SK-N-DZ (cell line): ENCODE measurements at regions not wholly inside any gene's neighbourhood (a gene's known extent, or its start where the extent isn't known, plus 50 kb on each side); places are given as distances from the start of the nearest gene placed in this dataset.
"Not testable (repeated sequence)": the region's sequence is repeated elsewhere in the genome, so short reads cannot be mapped to it uniquely, and the experiment has no call there.

ENCODE experiments used
- DNase-seq: peaks from one replicate; pipeline ENCODE4 v3.0.0-alpha.2; 2015; ENCODE audit warnings: low spot score
- small RNA-seq, 2 experiments: library from RNA; depleted of rRNA; stranded (forward); fragments of <200 nt; gene quantifications; one replicate each; pipeline ENCODE3, GENCODE V24; 2014

DNA sequence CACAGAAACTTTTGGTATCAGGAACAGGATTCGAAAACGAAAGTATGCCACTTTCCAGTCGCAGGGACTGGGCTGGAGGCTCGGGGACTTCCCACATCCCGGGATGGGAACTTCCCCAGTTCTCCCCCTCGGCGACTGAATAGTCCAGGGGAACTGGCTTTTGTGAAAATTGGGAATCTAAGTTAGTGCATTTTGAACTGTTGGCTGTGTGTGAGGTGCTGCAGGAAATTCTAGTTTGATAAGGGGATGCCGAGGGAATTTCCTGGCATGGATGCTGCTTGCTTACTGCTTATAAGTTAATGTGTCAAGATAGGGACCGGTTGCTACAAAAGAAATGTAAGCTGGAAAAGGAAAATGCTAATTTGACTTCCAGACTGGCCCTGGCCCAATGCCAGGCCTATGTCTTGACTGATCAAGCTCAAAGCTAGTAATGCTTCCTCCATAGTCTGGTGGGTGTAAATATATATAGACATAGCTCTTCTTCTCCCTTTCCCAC lies 73.4 kb upstream of the EIF5 start:
- no peak for DNase-seq

DNA sequence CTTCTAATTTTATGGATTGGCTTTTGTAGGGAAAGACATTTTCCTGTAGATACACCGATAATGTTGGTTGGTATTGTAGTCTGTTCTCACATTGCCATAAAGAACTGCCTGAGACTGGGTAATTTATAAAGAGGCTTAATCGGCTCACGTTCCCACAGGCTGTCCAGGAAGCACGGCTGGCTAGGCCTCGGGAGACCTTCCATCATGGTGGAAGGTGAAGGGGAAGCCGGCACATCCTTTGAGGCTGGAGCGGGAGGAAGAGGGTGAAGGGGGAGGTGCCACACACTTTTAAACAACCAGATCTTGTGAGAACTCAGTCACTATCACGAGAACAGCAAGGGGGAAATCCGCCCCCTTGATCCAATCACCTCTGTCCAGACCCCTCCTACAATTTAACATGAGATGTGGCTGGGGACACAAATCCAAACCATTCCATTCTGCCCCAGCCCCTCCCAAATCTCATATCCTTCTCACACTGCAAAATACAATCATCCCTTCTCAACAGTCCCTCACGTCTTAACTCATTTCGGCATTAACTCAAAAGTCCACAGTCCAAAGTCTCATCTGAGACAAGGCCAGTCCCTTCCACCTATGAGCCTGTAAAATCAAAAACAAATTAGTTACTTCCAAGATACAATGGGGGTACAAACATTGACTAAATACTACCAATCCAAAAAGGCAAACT lies 66.7 kb upstream of the EIF5 start:
- DNase-seq: no peak

DNA sequence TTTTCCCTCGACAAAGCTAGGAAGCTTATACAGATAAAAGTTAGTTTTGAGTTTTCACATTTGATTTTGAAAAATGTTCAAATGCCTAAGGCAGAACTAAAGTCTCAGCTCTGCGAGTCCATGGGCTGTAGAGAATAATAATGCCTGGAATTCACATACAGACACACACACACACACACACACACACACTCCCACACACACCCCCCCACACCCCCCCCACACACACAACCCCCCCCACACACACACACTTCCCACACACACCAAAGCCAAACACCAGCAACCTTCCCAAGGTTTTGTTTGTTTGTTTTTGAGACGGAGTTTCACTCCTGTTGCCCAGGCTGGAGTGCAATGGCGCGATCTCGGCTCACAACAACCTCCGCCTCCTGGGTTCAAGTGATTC lies 62.8 kb upstream of the EIF5 start:
- no peak for DNase-seq

DNA sequence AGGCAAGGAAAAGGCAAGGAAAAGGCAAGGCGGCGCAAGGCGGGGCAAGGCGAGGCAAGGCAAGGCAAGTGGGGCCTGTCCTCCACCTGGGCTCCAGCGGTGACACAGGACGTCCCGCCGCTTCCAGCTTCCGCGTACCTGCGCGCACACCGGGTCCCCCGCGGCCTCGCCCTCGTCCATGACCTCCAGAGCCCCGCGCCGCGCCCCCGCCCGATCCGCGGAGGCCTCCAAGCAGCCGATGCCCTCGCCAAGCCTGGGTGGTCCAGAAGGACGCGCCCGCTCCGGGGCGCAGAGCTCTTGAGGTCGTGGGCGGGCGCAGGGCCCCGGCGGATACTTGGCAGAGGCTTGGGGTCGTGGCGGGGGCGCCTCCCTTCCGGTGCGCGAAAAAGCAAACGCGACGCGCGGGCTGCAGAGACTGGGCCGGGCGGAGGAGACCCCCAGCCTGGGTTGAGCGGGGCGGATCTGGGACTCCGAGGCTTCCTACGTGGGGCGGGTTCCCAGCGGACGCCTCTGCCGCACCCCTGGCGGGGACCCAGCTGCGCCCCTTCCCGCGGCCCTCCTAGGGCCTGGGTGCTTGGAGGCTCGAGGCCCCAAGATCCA lies 60.8 kb upstream of the EIF5 start:
- no peak for DNase-seq

DNA sequence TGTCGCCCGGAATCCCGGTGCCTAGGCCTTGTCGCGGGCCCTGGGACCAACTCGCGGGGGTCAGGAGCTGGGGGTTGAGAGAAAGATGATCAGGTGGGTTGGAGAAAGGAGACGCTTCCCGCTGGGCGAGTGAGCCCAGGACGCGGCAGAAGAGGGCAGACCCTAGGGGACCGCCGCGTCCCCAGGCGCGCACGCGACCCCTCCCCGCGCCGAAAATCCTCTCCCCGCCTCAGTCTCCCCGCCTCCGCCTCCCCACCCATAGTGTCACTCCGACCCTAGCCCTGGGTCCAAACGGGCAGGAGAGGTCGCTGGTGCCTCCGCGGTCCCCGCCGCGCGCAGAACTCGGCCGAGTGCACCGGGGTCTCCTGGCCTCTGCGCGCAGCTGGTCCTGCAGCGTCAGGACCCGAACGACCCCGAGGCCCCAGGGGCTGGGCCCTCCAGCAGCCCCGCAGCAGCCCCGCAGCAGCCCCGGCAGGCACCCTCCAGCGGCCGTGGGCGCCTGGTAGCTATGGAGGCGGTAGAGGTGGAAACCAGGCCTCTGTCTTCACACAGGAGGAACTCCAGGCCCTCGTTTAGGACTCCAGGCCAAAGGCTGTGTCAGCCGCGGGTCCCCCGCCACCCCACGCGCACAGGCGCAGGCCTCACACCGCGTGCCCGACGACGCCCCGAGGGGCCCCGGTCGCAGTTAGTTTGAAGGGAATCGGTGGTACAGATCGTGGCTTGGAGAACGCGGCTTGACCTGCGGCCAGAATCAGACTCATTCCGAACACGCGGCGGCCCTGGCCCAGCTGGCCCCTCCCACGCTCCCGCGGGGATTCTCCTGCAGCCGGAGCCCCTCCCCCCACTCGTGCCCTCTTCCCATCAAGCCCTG lies 60.1 kb upstream of the EIF5 start:
- no peak for DNase-seq

DNA sequence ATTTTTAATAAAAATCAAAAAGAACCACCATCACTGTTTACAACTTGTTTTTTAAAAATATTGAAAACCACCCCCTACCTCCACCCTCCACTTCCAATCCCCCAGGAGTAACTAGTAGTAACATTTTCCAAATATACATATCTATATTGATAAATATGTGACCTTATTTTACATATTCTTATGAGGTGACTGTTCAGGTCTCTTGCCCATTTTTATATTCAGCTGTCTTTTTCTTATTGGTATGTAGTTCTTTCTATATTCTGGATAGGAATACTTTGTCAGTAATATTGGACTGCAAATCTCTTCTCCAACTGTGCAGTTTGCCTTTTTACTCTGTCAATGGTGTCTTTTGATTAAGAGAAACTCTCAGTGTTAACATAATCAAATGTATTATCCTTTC lies 59.0 kb upstream of the EIF5 start:
- no peak for DNase-seq

DNA sequence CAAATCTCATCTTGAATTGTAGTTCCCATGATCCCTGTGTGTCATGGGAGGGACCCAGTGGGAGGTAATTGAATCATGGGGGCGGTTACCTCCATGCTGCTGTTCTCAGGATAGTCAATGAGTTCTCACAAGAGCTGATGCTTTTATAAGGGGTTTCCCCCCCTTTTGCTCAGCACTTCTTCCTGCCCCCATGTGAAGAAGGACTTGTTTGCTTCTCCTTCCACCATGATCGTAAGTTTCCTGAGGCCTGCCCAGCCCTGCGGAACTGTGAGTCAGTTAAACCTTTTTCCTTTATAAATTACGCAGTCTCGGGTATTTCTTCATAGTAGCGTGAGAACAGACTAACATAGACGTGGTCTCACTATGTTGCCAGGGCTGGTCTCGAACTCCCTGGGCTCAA lies 56.1 kb upstream of the EIF5 start:
- no peak for DNase-seq

DNA sequence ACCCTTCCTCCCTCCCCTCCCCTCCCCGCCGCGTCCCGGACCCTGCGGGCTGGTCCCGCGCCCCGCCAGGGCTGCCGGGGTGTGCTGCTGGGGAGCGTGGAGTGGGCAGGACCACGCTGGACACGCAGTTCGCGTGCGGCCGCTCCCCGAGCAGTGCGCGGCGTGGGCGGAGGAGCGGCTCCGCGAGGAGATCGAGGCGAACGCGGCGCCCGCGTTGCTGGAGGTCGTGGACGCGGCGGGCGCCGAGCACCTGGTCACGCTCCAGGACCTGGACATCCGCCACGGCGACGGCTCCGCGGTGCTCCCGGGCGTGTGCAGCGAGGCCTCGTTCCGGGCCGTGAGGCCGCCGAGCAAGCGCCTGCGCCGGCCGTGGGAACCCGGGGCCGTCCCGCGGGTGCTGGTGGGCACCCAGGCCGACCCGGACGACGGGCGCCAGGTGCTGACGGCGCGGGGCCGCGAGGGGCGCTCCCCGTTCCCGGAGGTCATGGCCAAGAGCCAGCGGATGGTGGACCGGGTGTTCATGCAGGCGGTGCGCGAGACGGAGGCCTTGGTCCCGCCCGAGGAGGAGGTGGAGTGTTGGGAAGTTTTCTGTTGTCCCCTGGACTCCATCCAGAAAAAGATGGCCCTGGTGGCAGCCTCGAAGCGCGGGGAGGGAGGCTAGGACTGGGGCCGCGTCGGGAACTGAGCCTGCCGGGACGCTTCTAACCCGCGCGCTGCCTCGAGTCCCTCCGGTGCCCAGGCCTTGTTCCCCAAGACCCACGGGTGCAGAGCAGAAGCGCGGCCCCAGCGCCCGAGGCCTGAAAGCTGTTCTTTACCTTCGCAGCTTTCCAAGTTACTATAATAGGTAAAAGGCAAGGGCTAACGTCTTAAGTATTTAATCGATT lies 54.7 kb upstream of the EIF5 start:
- no peak for DNase-seq

DNA sequence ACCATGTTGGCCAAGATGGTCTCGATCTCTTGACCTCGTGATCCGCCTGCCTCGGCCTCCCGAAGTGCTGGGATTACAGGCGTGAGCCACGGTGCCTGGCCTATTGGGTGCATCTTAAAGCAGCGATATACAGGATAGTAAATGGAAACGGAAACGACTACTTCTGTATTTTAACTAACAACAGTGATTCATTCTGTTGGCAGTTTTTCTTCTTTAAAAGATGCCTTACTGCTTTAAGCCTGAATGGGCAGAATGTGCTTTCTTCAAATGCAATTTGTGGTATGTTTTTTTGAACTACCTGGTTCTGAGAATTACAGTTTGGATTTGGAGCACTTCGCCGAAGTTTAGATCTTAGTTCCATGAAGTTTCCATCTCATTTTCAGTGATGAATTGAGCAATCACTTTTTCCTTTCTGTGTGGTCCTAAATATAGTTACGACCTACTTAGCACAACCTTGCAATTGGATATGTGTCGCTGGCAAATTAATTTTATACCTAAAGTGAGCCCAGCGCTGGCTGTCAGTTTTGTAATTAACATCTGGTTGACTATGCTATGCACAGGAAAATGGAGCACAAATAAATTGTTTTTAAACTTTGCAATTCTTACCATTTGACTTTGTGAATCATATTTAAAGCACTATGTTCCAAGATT lies 53.6 kb upstream of the EIF5 start:
- DNase-seq: no peak

DNA sequence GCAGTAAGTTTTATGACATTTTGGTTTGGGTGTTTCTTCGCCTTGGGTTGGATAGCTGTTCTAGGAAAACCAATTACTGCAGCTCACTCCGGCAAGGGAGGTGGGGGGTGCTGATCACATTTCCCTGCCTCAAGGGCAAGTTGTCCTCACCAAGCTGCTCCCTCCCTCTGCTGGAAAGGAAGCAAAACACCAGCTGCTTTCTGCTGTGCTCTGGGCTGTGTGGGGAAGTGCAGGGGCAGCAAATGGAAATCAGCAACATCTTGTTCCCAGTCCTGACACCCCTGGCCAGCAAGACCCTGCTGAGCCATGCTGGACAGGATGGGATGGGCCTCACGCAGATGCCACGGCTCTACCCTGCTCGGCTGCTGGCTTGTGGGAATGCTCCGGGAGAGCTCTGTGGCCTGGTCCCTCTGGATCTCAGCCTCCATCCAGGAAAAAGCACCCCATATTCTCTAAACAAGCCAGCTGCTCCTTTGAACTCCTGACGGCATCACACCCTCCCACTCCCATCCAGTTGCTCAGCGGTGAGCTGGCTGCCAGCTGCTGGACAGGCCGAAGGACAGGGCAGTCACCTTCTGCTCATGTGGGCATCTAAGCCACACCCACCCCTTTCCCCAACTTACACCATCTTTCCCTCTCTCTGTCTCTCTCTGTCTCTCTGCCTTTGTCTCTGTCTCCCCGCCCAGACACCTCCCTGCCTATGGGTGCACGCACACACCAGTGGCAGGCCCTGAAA lies 52.4 kb upstream of the EIF5 start:
- DNase-seq: peak; percentile 45

DNA sequence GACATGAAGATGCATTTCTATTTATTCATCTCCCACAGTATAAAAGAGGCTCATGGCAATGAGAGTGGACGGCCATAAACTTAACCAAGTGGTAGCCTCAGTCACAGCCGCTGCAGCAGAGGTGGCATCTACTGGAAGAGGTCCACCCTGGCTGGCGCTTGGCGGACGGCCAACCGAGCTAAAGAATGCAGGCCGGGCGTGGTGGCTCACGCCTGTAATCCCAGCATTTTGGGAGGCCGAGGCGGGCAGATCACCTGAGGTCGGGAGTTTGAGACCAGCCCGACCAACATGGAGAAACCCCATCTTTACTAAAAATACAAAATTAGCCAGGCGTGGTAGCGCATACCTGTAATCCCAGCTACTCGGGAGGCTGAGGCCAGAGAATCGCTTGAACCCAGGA lies 51.7 kb upstream of the EIF5 start:
- not testable (repeated sequence) for DNase-seq

DNA sequence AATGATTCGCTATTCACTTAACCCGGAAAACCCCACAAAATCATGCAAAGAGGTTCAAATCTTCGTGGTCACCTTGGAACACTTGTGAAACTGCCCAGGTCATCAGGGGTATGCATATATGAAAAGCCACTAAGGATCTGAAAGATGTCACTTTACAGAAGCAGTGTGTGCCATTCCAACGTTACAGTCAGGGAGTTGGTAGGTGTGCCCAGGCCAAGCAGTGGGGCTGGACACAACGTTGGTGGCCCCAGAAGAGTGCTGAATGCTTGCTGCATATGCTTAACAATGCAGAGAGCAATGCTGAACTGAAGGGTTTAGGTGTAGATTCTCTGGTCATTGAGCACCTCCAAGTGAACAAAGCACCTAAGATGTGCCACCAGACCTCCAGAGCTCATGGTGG lies 51.1 kb upstream of the EIF5 start:
- no peak for DNase-seq

DNA sequence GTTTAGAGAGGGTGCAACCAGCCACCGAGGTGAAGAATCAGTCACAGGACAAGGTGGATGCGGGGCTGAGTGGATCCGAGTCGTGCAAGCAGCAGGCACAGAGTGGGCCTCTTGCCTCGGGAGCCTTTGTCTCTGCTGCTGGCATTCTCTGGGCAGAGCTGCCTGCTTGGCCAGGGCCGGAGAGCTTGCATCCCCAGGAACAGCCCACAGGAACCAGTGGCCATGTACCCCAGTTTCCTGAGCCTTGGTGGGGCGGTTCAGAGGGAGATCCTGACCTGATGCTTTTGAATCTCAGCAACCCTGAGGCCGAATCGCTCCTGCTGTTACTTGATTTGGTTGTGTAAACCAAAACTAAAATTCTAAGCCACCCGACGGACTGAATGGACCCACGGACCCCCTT lies 50.1 kb upstream of the EIF5 start:
- DNase-seq: no peak

Small RNAs in the stretch of these regions (small RNA-seq; reads per million reads assigned to genes)
- gene AL161669.2: 0 reads per million in 2 experiments
